ENCODE measurements at regions not wholly inside any gene's neighbourhood (a gene's known extent, or its start where the extent isn't known, plus 50 kb on each side); places are given as distances from the start of the nearest gene placed in this dataset.

GRCh38 chr5:135219868-135220267, 179.2 kb downstream of the MACROH2A1 start:
- peak; percentile 60 for DNase-seq (ENCODE audit: low spot score)

GRCh38 chr5:135218790-135219568, 180.1 kb downstream of the MACROH2A1 start:
- no peak for DNase-seq (ENCODE audit: low spot score)

DNA sequence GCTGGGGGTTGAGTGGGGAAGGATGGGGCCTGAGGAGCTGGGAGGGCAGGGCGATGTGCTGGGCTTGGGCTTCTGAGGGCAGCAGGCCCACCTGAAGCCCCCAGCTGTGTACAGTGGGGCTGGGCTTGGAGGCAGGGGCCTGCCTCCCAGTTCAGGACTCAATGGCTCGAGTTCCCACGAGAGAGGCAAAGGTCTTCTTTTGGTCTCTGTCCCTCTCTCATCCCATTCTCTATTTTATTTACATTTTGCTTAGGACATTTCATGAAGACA, 180.6 kb downstream of the MACROH2A1 start:
- DNase-seq (ENCODE audit: low spot score): no peak

GRCh38 chr5:135217669-135218485, 181.2 kb downstream of the MACROH2A1 start:
- no peak for DNase-seq (ENCODE audit: low spot score)

DNA sequence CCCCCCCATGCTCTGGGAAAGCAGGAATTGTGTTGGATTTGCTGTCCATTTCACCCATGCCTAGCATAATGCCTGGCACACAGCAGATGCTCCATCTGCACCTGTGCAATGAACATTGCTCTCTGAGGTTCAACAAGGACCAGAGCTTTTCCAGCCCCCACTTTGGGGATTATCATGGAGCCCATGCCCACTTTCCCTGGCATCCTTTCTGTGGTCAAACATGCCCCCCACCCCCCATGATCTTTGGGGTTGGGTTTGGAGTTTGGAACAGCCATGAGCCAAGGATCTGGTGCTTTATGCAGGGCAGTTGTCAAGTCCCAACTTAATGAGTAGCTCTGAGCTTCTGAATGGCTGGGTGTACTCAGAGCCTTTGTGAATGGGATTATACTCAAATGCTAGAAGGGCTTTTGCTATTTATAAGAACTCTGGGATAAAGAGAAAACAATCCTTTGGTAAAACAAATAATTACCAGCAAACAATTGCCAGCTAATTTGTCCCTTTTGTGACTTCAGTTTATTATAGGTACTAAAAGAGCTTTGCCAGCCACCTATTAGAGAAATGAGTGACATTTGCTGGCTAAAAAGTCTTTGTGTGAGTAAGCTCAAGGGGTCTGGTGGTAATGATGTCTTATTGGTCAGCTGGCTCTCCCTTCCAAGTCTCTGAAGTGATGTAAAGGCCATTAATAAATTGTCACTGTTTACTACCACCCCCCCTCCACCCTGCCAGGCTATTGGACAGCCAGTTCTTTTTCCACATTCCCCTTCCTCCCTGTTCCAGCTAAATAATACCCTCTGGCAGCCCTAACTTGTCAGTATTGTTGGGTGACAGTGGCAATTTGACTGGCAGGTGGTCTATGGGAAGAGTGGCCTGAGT, 182.3 kb downstream of the MACROH2A1 start:
- DNase-seq (ENCODE audit: low spot score): no peak

DNA sequence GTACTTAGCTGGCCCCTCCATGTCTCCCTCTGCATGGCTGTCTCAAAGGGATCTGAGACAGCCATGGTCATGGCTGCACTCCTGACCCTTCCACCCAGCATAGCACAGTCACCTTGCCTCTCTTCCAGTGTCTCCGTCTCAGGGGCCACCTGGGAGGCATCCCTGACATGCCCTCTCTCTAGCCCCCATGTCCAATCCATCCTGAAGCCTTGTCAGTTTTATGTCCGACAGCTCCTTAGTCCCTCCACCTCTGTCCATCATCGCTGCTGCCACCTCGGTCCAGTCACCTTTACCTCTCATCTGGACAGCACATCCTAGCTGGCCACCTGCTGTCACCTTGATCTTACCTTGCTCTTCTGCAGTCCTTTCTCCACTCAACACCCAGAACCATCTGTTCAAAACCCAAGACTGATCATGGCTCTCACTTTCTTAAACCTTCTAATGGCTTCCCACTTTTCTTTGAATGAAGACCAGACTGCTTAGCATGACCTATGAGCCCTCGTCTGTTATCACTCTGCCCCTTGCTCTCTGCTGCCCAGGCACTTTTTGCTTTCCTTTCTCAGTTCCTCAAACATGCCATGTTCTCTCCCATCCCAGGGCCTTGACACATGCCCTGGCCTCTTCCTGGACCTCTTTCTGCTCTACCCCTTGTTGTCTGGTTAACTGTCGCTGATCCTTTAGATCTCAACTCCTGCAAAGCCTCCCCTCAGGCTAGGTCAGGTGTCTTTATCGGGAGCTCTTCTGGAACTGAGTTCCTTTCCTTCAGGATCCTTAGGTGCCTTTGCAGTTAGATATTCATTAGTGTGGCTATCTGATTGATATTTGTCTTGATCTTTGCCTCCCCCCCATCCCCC, 181.8 kb upstream of the PITX1 start:
- DNase-seq (ENCODE audit: low spot score): peak; percentile 51

DNA sequence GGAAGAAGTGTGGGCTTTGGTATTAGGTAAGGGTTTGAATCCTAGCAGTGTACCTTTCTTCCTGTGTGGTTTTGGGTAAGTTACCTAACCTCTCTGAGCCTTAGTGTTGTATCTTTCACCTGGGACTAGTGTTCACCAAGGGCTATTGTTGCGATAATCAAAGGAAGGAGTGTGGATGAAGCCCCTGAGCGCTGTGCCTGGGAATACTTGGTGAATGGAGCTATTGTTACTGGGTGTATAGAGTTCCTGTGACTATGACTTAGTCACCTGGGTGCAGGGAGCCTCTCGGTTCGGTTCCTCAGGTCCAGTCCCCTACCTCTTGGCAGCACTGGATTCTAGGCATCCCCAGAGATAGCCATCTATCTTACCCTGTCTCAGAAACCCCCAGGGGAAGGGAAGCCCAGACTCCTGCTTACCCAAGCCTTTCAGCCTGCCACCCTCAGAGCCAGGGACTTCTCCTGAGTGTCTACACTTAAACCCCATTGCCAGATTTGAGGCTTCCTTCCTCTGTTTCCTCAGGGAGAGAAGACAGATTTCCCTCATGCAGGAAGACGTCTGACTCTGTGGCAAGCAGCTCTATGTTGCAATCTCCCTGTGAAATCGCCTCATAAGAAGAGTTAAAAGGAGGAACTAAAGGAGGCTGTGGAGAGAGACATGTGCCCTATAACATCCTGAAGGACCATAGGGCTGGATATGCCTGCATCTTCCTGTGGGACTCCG, 181.0 kb upstream of the PITX1 start:
- DNase-seq (ENCODE audit: low spot score): no peak

DNA sequence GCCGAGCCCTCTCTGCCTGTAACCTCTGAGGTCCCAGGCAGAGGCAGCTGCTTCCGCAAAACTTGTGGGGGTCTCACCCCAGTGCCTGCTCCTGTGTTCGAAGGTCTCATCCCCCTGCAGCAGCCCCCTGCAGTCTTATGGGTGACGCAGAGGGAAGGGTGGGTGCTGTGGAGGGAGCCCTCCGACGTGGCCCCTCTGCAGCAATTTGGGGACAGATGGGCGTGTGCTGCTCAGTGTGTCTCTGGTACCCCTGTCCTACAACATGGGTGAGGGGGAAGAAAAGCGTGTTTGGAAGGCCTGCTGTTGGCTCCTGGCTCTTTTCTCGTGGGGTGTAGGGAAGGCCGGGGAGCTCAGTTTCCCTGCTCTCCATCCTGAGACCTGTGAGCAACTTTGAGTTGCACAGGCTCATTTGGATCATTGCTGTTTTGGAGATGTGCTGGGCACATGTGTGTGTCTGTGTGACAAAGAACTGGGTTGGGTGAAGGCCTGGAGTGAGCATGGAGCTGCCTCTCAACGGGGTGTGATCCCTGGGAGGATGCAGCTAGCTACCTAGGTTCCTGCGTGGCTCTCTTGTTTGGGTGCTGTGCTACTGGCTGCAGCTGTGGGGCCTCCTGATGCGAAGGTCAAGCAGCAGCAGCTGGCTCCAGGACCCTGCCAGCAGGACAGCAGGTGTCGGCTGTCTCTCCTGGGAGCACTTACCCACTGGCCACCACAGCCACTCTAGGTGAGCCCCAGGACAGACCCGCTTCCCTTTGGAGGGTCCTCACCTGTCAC, 179.6 kb upstream of the PITX1 start:
- peak; percentile 60 for DNase-seq (ENCODE audit: low spot score)

DNA sequence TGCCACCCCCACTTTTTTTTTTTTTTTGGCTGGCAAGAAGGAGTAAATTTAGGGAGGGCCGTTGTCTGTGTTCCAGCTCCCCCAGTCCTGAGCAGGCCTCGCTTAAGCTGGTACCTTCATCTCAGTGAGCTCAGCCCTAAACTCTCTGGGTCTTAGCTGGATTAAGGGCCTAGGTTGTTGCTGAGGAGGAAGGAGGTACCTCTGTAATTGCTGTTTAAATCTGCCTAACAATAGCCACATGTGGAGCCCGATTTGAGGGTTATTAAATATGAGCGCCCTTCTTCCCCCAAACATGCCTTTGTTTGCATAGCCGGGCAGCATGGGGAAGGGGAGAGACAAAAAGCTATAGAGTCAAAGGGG, 179.0 kb upstream of the PITX1 start:
- no peak for DNase-seq (ENCODE audit: low spot score)

DNA sequence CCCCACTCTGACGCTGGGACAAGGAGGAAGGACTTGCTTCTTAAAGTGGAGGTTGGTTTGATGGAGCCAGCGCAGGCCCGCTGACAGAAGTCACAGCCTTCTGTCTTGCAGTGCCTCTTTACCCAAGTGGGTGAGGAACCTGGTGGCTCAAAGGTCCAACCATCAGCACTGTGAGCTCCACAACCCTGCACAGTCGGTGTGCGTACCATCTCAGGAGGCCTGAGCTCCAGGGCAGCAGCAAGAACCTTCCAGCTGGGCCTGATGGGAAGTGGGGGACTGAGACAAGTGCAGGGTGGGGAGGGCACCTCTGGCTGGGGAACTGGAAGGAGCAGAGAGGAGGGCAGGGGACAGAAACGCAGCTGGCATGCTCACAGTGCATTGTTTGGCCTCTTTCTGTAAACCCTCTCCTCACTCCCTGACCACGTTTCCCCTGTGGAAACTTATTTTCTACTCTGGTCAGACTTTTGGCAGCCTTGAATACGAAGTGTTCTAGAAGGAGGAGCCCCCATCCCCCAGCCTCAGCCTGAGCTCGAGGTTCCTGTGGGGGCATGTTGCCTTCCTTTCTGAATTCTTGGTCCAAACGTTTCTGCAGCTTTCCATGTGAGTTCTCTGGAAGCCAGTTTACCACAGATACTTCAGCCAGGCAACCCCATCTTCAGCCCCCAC, 178.5 kb upstream of the PITX1 start:
- DNase-seq (ENCODE audit: low spot score): no peak

DNA sequence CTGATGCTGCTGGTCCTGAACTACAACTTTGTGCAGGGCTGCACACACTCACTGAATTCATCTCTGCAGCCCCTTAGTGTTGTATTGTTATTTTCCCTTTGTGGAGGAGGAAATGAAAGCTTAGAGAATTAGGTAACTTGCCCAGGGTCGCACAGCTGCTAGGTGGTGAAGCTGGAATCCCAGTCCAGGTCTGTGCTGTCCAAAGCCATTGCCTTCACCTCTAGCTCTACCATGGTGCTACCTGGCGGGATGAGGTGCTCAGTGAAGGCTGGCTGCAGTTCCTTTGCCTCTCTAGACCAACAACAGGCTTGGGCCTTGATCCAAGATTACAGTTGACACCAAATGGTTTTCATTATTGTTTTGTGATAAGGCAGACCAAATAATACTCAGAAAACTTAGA, 177.8 kb upstream of the PITX1 start:
- no peak for DNase-seq (ENCODE audit: low spot score)

DNA sequence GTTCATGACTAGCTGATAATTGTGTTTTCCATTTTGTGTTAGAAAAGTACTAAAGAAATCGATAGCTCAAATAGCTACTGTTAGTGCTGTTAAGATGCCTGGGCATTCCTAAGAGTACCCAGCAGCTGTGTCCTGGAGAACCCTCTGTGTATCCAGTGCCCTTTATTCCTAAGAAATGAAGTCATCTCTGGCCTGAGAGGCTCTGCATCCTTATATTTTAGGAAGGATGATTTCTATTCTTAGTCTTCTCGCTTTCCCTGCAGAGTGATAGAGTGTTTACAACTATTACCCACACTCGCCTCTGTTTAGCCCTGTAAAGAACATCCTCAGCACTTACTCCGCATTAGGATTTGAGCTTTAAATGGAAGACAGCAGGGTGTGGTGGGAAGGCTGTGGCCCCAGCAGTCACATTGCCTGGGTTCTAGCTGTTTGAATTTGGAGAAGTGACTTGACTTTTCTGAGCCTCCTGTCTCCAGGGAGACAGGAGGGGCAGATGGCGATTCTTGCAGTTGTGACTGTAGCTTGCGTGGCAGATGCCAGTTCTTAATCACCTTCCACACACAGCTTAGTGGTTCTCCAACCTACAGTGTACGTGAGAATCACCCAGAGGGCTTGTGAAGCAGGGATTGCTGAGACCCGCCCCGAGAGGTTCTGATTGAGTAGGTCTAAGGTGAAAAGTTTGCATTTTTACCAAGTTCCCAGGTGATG, 177.2 kb upstream of the PITX1 start:
- no peak for DNase-seq (ENCODE audit: low spot score)

DNA sequence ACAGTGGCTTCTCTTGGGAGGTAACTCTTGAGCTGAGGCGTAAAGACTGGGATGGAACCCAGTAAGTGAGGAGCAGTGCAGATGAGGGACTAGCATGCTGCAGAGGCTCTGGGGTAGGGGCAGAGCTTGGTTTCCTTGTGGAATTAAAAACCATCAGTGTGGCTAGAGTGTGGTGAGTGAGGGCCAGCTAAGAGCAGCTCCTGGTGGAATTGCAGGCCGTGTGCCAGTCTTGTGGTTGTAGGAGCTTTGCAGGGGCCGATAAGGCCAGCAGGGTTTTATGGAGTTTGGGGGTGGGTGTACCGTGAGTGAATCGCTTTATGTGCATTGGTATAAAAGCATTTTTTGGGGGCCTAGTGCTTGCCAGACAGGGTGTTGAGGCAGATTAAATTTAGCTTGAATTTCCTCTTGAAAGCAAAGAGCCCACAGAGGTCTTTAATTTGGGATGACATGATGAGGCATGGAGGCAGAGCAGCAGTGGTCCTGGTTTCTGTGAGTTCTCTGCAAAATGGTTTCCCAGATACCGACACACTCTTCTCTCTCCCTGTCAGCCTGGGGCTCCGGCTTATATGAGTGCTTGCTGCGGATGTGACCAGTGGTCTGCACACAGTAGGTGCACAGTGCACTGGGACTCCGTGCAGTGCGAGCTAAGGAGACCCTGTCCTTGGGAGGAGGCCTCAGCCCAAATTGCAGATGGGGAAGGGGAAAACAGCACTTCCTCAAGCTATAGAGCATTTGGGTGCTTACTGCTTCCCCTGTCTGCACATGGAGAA, 176.4 kb upstream of the PITX1 start:
- peak; percentile 62 for DNase-seq (ENCODE audit: low spot score)

DNA sequence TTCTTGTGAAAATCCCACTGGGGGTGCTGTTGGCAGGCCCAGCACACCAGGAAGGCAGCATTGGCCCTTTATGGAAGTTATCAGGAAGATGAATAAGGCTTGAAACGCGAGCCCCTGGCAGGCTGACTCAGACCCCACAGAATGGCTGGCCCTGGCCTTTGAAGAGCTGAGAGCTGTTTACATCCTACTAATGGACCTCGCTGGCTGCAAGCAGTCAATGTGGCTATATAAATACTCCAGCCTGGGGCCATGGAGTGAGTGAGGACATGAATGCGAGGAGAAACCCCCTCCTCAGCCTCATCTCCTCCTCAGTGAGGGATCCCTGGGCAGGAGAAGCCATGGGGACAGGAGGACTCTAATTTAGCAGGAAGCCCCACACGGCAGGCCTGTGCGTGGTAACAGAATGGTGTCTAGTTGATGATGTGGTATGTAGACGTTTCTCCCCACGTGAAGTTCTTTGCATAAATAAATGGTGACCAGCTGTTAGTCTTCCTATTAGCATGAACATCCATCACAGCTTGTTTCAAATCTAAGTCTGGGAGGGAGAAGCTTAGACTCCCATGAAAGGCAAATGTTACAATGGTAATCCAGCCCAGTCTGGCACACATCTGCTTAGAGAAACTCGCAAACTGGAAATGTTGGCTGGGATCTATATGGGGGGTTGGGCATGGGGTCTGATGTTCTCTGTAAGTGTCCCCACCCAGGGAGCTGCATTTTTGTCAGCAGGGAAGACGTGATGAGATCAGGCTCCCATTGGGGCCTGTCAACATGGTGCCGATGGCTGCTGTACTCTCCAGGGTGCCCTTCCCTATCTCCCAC, 175.1 kb upstream of the PITX1 start:
- DNase-seq (ENCODE audit: low spot score): peak; percentile 46

DNA sequence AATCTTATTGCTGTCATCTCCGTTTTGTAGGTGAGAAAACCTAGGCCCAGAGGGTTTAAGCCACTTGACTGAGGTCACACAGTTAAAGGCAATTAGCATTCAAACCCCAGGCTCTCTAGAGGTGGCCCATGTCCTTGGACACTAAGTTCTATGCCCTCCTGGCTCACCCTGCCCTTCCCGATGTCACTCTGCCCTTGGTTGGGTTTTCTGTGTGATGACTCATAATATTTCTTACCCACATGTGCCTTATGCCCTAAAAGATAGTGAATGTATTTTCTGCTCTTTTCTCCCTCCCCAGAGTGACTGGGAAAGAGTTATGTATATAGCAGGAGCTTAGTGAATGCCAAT, 174.5 kb upstream of the PITX1 start:
- no peak for DNase-seq (ENCODE audit: low spot score)

DNA sequence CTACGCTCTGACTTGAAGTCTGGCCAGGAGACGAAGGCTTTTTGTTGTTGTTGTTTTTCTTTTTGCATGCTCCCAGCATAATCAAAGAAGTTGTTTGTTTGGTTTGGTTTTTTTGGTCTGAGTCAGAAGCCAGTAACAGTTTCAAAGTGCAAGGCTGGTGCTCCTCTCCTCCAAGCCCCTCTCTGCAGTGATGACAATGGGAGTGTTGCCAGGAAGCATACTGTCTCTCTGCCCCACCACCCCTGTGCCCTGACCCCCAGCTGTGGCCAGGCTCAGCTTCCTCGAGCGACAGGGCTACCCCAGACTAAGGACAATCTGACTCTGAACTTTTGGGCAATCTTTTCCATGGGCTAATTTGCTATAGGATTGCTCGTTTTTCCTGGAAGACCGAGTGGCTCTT, 173.8 kb upstream of the PITX1 start:
- DNase-seq (ENCODE audit: low spot score): peak; percentile 62

DNA sequence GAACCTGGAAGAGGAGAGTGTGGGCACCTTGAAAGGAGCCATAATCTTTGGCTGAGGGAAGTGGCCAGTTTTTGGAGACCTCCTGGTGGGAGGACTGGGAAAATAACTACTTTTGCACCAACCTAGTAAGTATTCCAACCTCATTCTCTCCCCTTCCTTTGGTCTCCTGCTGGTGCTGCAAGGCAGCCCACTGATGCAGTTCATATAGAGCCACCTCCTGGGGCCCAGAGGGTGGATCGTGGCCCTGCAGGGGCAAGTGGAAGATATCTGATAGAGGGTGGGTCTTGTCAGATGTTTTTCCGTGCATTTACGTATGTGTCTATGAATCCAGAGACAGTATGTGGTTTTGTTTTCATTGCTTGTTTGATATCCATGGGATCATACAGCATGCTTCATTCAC, 172.8 kb upstream of the PITX1 start:
- DNase-seq (ENCODE audit: low spot score): no peak
